Parathyroid adenoma (tissue), 2 donors: ENCODE measurements at regions not wholly inside any gene's neighbourhood (a gene's known extent, or its start where the extent isn't known, plus 50 kb on each side); places are given as distances from the start of the nearest gene placed in this dataset.

Experiments
- H2AFZ ChIP-seq: fragments of 300-600 bp; sonication (generic); one replicate; pipeline ENCODE4 v1.7.0; 2017; ENCODE audit warnings: antibody characterized with exemption, mild to moderate bottlenecking
- H3K27ac ChIP-seq: fragments of 300-600 bp; sonication (generic); one replicate; pipeline ENCODE4 v1.7.0; 2017
- H3K27me3 ChIP-seq: fragments of 300-600 bp; sonication (generic); one replicate; pipeline ENCODE4 v1.7.0; 2017; ENCODE audit warnings: low read length; ENCODE audit not compliant: control insufficient read depth, insufficient read depth
- H3K36me3 ChIP-seq: fragments of 300-600 bp; sonication (generic); one replicate; pipeline ENCODE4 v1.7.0; 2017; ENCODE audit warnings: low read length; ENCODE audit not compliant: control insufficient read depth, insufficient read depth
- H3K4me1 ChIP-seq: fragments of 300-600 bp; sonication (generic); one replicate; pipeline ENCODE4 v1.7.0; 2017; ENCODE audit warnings: control low read depth
- H3K4me2 ChIP-seq: fragments of 300-600 bp; sonication (generic); one replicate; pipeline ENCODE4 v1.7.0; 2017; ENCODE audit warnings: low read length
- H3K4me3 ChIP-seq: fragments of 300-600 bp; sonication (generic); one replicate; pipeline ENCODE4 v1.7.0; 2017; ENCODE audit warnings: low read depth, low read length
- H3K79me2 ChIP-seq: fragments of 300-600 bp; sonication (generic); one replicate; pipeline ENCODE4 v1.7.0; 2017; ENCODE audit warnings: control low read depth
- H3K9ac ChIP-seq: fragments of 300-600 bp; sonication (generic); one replicate; pipeline ENCODE4 v1.7.0; 2017; ENCODE audit warnings: mild to moderate bottlenecking
- H3K9me3 ChIP-seq: fragments of 300-600 bp; sonication (generic); one replicate; pipeline ENCODE4 v1.7.0; 2017; ENCODE audit warnings: low read length; ENCODE audit not compliant: control insufficient read depth
- TF ChIP-seq, protein P1 (sequence below): fragments of 300-600 bp; sonication (generic); IDR thresholded peaks from one replicate; pipeline ENCODE4 v1.7.0; 2017; ENCODE audit warnings: antibody characterized with exemption, mild to moderate bottlenecking
- donor health status: primary hyperparathyroidism.

DNA sequence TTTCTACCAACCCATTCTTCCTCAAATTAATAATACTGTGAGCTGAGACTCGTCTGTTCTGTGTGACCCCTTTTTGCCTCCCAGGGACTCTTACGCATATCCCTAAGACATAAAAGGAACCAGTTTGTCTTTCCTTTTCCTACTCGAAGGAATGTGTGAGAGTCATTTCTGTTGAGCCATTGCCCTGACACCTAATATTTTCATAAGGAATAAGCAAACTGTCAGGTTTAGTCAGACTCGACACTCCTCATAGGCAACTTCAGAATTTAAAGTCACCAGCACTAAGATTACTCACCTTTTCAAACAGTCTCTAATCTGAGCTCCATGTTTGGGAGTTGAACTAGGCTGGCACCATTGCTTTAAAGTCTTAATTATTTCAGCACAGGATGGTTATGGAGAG lies 305.5 kb downstream of the IKZF2 start:
- no peak overlapping the region for H3K27ac ChIP-seq
- no peaks in the 10 kb centered on the region for H3K27me3 ChIP-seq
- H3K9me3 ChIP-seq = no peaks in the 10 kb centered on the region
- no peak overlapping the region for H2AFZ ChIP-seq
- no peak overlapping the region for H3K4me2 ChIP-seq
- no peak overlapping the region for H3K9ac ChIP-seq
- TF ChIP-seq, protein P1, sequence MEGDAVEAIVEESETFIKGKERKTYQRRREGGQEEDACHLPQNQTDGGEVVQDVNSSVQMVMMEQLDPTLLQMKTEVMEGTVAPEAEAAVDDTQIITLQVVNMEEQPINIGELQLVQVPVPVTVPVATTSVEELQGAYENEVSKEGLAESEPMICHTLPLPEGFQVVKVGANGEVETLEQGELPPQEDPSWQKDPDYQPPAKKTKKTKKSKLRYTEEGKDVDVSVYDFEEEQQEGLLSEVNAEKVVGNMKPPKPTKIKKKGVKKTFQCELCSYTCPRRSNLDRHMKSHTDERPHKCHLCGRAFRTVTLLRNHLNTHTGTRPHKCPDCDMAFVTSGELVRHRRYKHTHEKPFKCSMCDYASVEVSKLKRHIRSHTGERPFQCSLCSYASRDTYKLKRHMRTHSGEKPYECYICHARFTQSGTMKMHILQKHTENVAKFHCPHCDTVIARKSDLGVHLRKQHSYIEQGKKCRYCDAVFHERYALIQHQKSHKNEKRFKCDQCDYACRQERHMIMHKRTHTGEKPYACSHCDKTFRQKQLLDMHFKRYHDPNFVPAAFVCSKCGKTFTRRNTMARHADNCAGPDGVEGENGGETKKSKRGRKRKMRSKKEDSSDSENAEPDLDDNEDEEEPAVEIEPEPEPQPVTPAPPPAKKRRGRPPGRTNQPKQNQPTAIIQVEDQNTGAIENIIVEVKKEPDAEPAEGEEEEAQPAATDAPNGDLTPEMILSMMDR = no peak
- no peak overlapping the region for H3K4me3 ChIP-seq
- no peaks in the 10 kb centered on the region for H3K36me3 ChIP-seq
- no peaks in the 10 kb centered on the region for H3K79me2 ChIP-seq
- H3K4me1 ChIP-seq = no peaks in the 10 kb centered on the region

DNA sequence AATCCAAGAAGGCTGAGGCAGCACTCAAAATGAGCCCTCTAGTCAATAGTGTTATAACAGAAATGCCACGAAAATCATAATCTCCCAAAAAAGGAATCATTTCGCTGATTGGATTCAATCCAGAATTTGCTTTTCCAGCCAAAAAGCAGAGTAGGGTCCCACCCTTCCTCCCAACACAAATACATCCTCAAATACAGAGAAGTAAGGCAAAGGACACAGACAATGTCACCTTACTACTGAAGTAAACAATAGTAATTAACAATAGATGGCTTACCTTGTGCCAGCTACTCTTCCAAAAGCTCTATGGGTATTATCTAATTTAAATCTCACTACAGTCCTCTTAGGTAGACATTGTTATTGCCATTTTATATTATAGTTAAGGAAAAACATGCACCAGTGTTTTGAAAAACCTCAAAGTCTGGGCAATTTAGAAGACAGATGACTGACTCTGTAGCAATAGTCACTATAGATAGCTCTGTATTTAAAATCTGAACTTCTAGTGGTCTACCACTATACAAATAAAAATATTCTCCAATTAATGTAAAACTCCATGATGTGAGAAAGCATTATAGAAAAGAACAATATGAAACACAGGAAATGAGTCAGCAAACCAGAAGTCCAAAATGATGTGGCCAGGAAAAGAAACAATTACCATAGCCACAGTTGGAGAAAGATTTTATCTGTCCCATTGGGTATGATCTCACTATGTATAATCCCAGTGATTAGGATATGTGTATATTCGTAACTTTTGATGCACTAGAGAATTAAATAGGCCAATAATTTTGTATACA lies 305.0 kb upstream of the ERBB4 start:
- Histone ChIP-seq H3K4me3 (no peak overlapping the region), H3K4me2 (no peak overlapping the region), H3K36me3 (no peaks in the 10 kb centered on the region), H3K9me3 (no peaks in the 10 kb centered on the region), H3K9ac (no peak overlapping the region), H3K4me1 (no peaks in the 10 kb centered on the region), H3K27me3 (no peaks in the 10 kb centered on the region), H3K27ac (no peak overlapping the region), H2AFZ (no peak overlapping the region), H3K79me2 (no peaks in the 10 kb centered on the region)
- TF ChIP-seq, protein P1 = no peak

DNA sequence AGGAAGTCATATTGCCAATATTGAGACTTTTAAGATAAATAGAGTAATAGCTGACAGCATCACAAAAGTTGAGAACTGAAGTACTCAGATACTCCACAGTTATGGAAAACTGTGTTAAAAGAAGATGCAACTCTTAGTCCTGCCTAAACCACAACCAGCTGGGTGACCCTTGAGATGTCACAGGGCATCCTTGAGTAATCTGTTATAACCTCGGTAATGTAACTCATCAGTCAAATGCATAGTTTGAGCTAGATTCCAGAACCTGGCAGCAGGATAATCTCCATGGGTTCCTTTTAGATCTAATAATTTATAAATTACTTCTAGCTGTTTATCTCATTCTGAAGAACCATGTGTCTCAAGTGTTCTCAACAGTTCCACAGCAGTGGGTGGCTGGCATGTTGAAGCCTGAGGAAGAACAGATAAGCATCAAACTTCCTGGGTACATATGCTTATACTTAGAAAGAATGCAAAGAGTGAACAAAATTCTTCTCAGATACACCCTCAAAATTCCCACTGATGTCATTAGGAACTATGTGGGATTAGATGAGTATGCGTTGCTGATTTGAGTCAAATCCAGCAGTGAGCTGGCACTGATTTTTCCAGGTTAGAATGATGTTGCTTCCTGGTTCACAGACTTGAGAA lies 304.1 kb upstream of the ERBB4 start:
- Histone ChIP-seq H3K9ac (no peak overlapping the region), H3K4me1 (no peaks in the 10 kb centered on the region), H3K9me3 (no peaks in the 10 kb centered on the region), H3K4me2 (no peak overlapping the region), H3K27me3 (no peaks in the 10 kb centered on the region), H2AFZ (no peak overlapping the region), H3K36me3 (no peaks in the 10 kb centered on the region), H3K79me2 (no peaks in the 10 kb centered on the region), H3K27ac (no peak overlapping the region), H3K4me3 (no peak overlapping the region)
- TF ChIP-seq, protein P1 = no peak

DNA sequence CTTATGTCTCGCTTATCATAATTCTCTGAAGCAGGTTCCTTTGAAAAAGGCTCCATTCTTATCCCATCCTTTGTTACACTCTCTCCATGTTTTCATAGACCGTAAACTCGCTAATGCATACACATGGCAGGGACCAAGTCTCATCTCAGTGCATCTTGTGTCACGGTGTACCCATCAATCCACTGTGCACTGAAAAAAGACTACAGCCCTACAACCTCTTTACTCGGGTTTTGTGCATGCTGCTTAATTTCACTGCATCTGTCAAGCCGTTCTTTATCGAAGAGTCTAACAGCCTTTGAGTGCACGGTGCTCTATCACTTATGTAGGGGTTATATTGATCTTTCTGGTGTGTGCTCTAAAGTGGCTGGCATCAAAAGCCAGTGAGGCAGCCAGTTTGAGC lies 302.9 kb upstream of the ERBB4 start:
- H3K9me3 ChIP-seq = no peaks in the 10 kb centered on the region
- H3K36me3 ChIP-seq = no peaks in the 10 kb centered on the region
- TF ChIP-seq, protein P1 = no peak
- H3K4me1 ChIP-seq = no peaks in the 10 kb centered on the region
- H3K4me3 ChIP-seq = no peak overlapping the region
- H2AFZ ChIP-seq = no peak overlapping the region
- no peak overlapping the region for H3K9ac ChIP-seq
- H3K27ac ChIP-seq = no peak overlapping the region
- H3K4me2 ChIP-seq = no peak overlapping the region
- no peaks in the 10 kb centered on the region for H3K27me3 ChIP-seq
- no peaks in the 10 kb centered on the region for H3K79me2 ChIP-seq
